ENCODE measurements at regions not wholly inside any gene's neighbourhood (a gene's known extent, or its start where the extent isn't known, plus 50 kb on each side); places are given as distances from the start of the nearest gene placed in this dataset.

GRCh38 chr16:66041907-66042306, 324.6 kb upstream of the CDH5 start:
- no peaks in the 10 kb centered on the region for H3K9me2 ChIP-seq (replicated peaks; ENCODE audit: low read length)
- no peak for ATAC-seq
- no TSS peak for BruUV-seq (replicated peaks)

GRCh38 chr16:66039793-66040192, 326.7 kb upstream of the CDH5 start:
- H3K9ac ChIP-seq (ENCODE audit: low read length): no peak overlapping the region
- POLR2A ChIA-PET (ENCODE audit: unreplicated experiment): no interaction called here

More at GRCh38 chr16:66041907-66042306, 324.6 kb upstream of the CDH5 start:
- H2AFZ ChIP-seq (ENCODE audit: low read length): no peak overlapping the region
- intact Hi-C loops (cut with micrococcal nuclease): no loop called here
- H3K27me3 ChIP-seq (ENCODE audit: low read length): no peaks in the 10 kb centered on the region
- POLR2A ChIA-PET (ENCODE audit: unreplicated experiment): no interaction called here
- no peak overlapping the region for H3K27ac ChIP-seq (ENCODE audit: low read length)
- H3F3A ChIP-seq (ENCODE audit: low read length, unreplicated experiment): no peaks in the 10 kb centered on the region
- DNase-seq: no peak
- no peaks in the 10 kb centered on the region for H4K20me1 ChIP-seq (ENCODE audit: low read length)
- H3K79me2 ChIP-seq (ENCODE audit: low read length): no peaks in the 10 kb centered on the region
- TF ChIP-seq CTCF (conservative IDR thresholded peaks at IDR 0.05; ENCODE audit: low read depth, low read length) (no peak), EZH2phosphoT487 (IDR thresholded peaks at IDR 0.05; ENCODE audit: borderline replicate concordance, low read length) (no peak), EZH2 (IDR thresholded peaks at IDR 0.05; ENCODE audit: low read length, unreplicated experiment) (no peak)
- no peaks in the 10 kb centered on the region for H3K4me1 ChIP-seq (ENCODE audit: insufficient read depth, low read length)
- no peak overlapping the region for H3K9ac ChIP-seq (ENCODE audit: low read length)
- H3K4me3 ChIP-seq (ENCODE audit: low read length): no peak overlapping the region
- no peaks in the 10 kb centered on the region for H3K36me3 ChIP-seq (ENCODE audit: low read depth, low read length)
- CTCF ChIA-PET: no interaction called here
- H3K9me3 ChIP-seq (ENCODE audit: low read length): no peaks in the 10 kb centered on the region
- no peak overlapping the region for H3K4me2 ChIP-seq (ENCODE audit: low read length)

More at GRCh38 chr16:66039793-66040192, 326.7 kb upstream of the CDH5 start:
- Histone ChIP-seq H2AFZ (ENCODE audit: low read length) (no peak overlapping the region), H3K4me3 (ENCODE audit: low read length) (no peak overlapping the region), H3K79me2 (ENCODE audit: low read length) (no peaks in the 10 kb centered on the region), H4K20me1 (ENCODE audit: low read length) (no peaks in the 10 kb centered on the region), H3K27ac (ENCODE audit: low read length) (no peak overlapping the region), H3K27me3 (ENCODE audit: low read length) (no peaks in the 10 kb centered on the region), H3K4me2 (ENCODE audit: low read length) (no peak overlapping the region), H3K4me1 (ENCODE audit: insufficient read depth, low read length) (0 out of 2 replicates have a peak, but pooled peaks cover 7% of the 10 kb centered on the region), H3K36me3 (ENCODE audit: low read depth, low read length) (no peaks in the 10 kb centered on the region), H3K9me3 (ENCODE audit: low read length) (no peaks in the 10 kb centered on the region), H3K9me2 (replicated peaks; ENCODE audit: low read length) (no peaks in the 10 kb centered on the region), H3F3A (ENCODE audit: low read length, unreplicated experiment) (no peaks in the 10 kb centered on the region)
- intact Hi-C loops (cut with micrococcal nuclease): no loop called here
- TF ChIP-seq EZH2phosphoT487 (IDR thresholded peaks at IDR 0.05; ENCODE audit: borderline replicate concordance, low read length) (no peak), CTCF (conservative IDR thresholded peaks at IDR 0.05; ENCODE audit: low read depth, low read length) (no peak), EZH2 (IDR thresholded peaks at IDR 0.05; ENCODE audit: low read length, unreplicated experiment) (no peak)
- ATAC-seq: no peak
- no peak for DNase-seq
- CTCF ChIA-PET: no interaction called here
- no TSS peak for BruUV-seq (replicated peaks)
